Keratinocyte (primary cell): ENCODE measurements at regions not wholly inside any gene's neighbourhood (a gene's known extent, or its start where the extent isn't known, plus 50 kb on each side); places are given as distances from the start of the nearest gene placed in this dataset.

Experiments
- DNase-seq: peaks from one replicate; pipeline ENCODE4 v3.0.0-alpha.2; 2011; ENCODE audit warnings: low read depth, missing footprints, low spot score
- FAIRE-seq: peaks from 2 replicates; lab custom pipeline; 2011; peaks lifted over from hg19 to GRCh38; lab: Jason Lieb, UNC
- H2AFZ ChIP-seq: 2 replicates; pipeline ENCODE4 v1.6.0; 2012; ENCODE audit warnings: low read length, control low read depth, inconsistent platforms; ENCODE audit not compliant: control insufficient read depth
- H3K27ac ChIP-seq: 2 replicates; pipeline ENCODE4 v1.5.1; 2011; ENCODE audit warnings: low read length; ENCODE audit not compliant: control insufficient read depth, insufficient read depth
- H3K27me3 ChIP-seq: 3 replicates; pipeline ENCODE4 v1.6.0; 2011; ENCODE audit warnings: low read length; ENCODE audit not compliant: control insufficient read depth, insufficient read depth; ENCODE audit errors: extremely low read depth
- H3K36me3 ChIP-seq, 2 experiments: 2 replicates in 1 of 2; 3 replicates in 1 of 2; pipeline ENCODE4 v1.5.1; 2011; ENCODE audit warnings: low read length in 2 of 2, mild to moderate bottlenecking in 1 of 2; ENCODE audit not compliant: control insufficient read depth in 2 of 2, insufficient read depth in 2 of 2; ENCODE audit errors: extremely low read depth in 1 of 2
- H3K4me1 ChIP-seq: 3 replicates; pipeline ENCODE4 v1.5.1; 2011; ENCODE audit warnings: low read length; ENCODE audit not compliant: control insufficient read depth, insufficient read depth; ENCODE audit errors: extremely low read depth
- H3K4me2 ChIP-seq: 3 replicates; pipeline ENCODE4 v1.6.0; 2011; ENCODE audit warnings: low read depth, low read length; ENCODE audit not compliant: control insufficient read depth, insufficient read depth; ENCODE audit errors: extremely low read depth
- H3K4me3 ChIP-seq, 3 experiments: fragments of 200-600 bp in 1 of 3; sonication (generic) in 1 of 3; 2 replicates in 2 of 3; 3 replicates in 1 of 3; pipeline ENCODE4 v1.5.1; 2011 to 2016; ENCODE audit warnings: low read length in 3 of 3, mild to moderate bottlenecking in 3 of 3, control low read depth in 2 of 3, inconsistent platforms in 1 of 3, low read depth in 1 of 3, mixed read lengths in 1 of 3, mixed run types in 1 of 3, moderate library complexity in 1 of 3; ENCODE audit not compliant: control insufficient read depth in 2 of 3, insufficient read depth in 2 of 3; ENCODE audit errors: extremely low read depth in 1 of 3
- H3K79me2 ChIP-seq: 2 replicates; pipeline ENCODE4 v1.6.0; 2012; ENCODE audit warnings: low read length; ENCODE audit not compliant: control insufficient read depth, insufficient read depth
- H3K9ac ChIP-seq: 3 replicates; pipeline ENCODE4 v1.6.0; 2011; ENCODE audit warnings: low read length; ENCODE audit not compliant: control insufficient read depth, insufficient read depth; ENCODE audit errors: extremely low read depth
- H3K9me1 ChIP-seq: 3 replicates; pipeline ENCODE4 v1.6.0; 2011; ENCODE audit warnings: low read length; ENCODE audit not compliant: control insufficient read depth, insufficient read depth; ENCODE audit errors: extremely low read depth
- H3K9me3 ChIP-seq: 2 replicates; pipeline ENCODE4 v1.5.1; 2012; ENCODE audit warnings: low read depth, low read length; ENCODE audit not compliant: control insufficient read depth
- H4K20me1 ChIP-seq: 3 replicates; pipeline ENCODE4 v1.6.0; 2011; ENCODE audit warnings: low read length; ENCODE audit not compliant: control insufficient read depth, insufficient read depth; ENCODE audit errors: extremely low read depth
- EZH2 ChIP-seq: IDR thresholded peaks from one replicate; pipeline ENCODE4 v1.6.1; 2012; ENCODE audit warnings: inconsistent platforms, mild to moderate bottlenecking, low read length, moderate library complexity
- dilution Hi-C: fragments of 300-500 bp; cut with MboI; formaldehyde crosslinking; loops from one replicate; pipeline ENCODE4 v1.7.0; 2020; ENCODE audit warnings: low sequenced_read_pairs; ENCODE audit not compliant: extremely low pct_ligation_motif_present
- TF ChIP-seq, protein P1 (sequence below), 3 experiments: IDR thresholded peaks in 1 of 3; conservative IDR thresholded peaks in 1 of 3; optimal IDR thresholded peaks in 1 of 3; 2 replicates in 2 of 3; 3 replicates in 1 of 3; pipeline versions ENCODE3 to v1.5.1; 2011; ENCODE audit warnings: low read length in 3 of 3, mild to moderate bottlenecking in 3 of 3, moderate library complexity in 2 of 3, control low read depth in 1 of 3, inconsistent platforms in 1 of 3; ENCODE audit not compliant: insufficient read depth in 2 of 3; ENCODE audit errors: extremely low read depth in 1 of 3

GRCh38 chr3:115520651-115521245 lies 102.6 kb upstream of the GAP43 start:
- TF ChIP-seq, protein P1, sequence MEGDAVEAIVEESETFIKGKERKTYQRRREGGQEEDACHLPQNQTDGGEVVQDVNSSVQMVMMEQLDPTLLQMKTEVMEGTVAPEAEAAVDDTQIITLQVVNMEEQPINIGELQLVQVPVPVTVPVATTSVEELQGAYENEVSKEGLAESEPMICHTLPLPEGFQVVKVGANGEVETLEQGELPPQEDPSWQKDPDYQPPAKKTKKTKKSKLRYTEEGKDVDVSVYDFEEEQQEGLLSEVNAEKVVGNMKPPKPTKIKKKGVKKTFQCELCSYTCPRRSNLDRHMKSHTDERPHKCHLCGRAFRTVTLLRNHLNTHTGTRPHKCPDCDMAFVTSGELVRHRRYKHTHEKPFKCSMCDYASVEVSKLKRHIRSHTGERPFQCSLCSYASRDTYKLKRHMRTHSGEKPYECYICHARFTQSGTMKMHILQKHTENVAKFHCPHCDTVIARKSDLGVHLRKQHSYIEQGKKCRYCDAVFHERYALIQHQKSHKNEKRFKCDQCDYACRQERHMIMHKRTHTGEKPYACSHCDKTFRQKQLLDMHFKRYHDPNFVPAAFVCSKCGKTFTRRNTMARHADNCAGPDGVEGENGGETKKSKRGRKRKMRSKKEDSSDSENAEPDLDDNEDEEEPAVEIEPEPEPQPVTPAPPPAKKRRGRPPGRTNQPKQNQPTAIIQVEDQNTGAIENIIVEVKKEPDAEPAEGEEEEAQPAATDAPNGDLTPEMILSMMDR (optimal IDR thresholded peaks at IDR 0.05 in 1 of 3, IDR thresholded peaks at IDR 0.05 in 1 of 3, conservative IDR thresholded peaks at IDR 0.05 in 1 of 3; ENCODE audit: extremely low read depth in 1 of 3, insufficient read depth in 2 of 3, low read length in 3 of 3): no peak
- no peak for TF ChIP-seq EZH2
- Histone ChIP-seq H3K9ac (no peak overlapping the region), H3K36me3 (no peaks in the 10 kb centered on the region), H3K9me1 (no peaks in the 10 kb centered on the region), H4K20me1 (no peaks in the 10 kb centered on the region), H3K79me2 (no peaks in the 10 kb centered on the region), H3K27ac (no peak overlapping the region), H3K9me3 (no peaks in the 10 kb centered on the region), H2AFZ (no peak overlapping the region), H3K27me3 (no peaks in the 10 kb centered on the region), H3K4me3 (no peak overlapping the region), H3K4me1 (peaks cover 10% of the 10 kb centered on the region), H3K4me2 (no peak overlapping the region)
- no peak for DNase-seq
- no peak for FAIRE-seq
- dilution Hi-C loops: no loop called here

GRCh38 chr3:115523458-115523857 lies 99.9 kb upstream of the GAP43 start:
- Histone ChIP-seq H3K36me3 (no peaks in the 10 kb centered on the region), H3K4me3 (no peak overlapping the region), H4K20me1 (no peaks in the 10 kb centered on the region), H3K27me3 (no peaks in the 10 kb centered on the region), H3K4me1 (peaks cover 6% of the 10 kb centered on the region), H3K79me2 (no peaks in the 10 kb centered on the region), H3K27ac (no peak overlapping the region), H2AFZ (no peak overlapping the region), H3K9me1 (no peaks in the 10 kb centered on the region), H3K4me2 (no peak overlapping the region), H3K9ac (no peak overlapping the region), H3K9me3 (no peaks in the 10 kb centered on the region)
- FAIRE-seq (no peak), DNase-seq (no peak)
- dilution Hi-C loops: no loop called here
- no peak for TF ChIP-seq EZH2
- TF ChIP-seq, protein P1 (optimal IDR thresholded peaks at IDR 0.05 in 1 of 3, IDR thresholded peaks at IDR 0.05 in 1 of 3, conservative IDR thresholded peaks at IDR 0.05 in 1 of 3; ENCODE audit: extremely low read depth in 1 of 3, insufficient read depth in 2 of 3, low read length in 3 of 3): no peak
